MG63 (cell line): ENCODE measurements at regions not wholly inside any gene's neighbourhood (a gene's known extent, or its start where the extent isn't known, plus 50 kb on each side); places are given as distances from the start of the nearest gene placed in this dataset.
A peak's percentile ranks its signal among the peaks of the same experiment; 100 is the strongest.

Experiments used
- DNase-seq: peaks from one replicate; pipeline ENCODE4 v3.0.0-alpha.2; 2020
- H3K27me3 ChIP-seq: fragments of 250-450 bp; sonication (Bioruptor Pico); 2 replicates; pipeline ENCODE4 v1.5.1; 2020; ENCODE audit warnings: mild to moderate bottlenecking, moderate library complexity
- H3K36me3 ChIP-seq: fragments of 250-450 bp; sonication (Bioruptor Pico); 2 replicates; pipeline ENCODE4 v1.5.1; 2020; ENCODE audit warnings: mild to moderate bottlenecking, moderate library complexity
- H3K4me3 ChIP-seq: fragments of 250-450 bp; sonication (Bioruptor Pico); 2 replicates; pipeline ENCODE4 v1.5.1; 2020; ENCODE audit warnings: mild to moderate bottlenecking, moderate library complexity
- H3K9me3 ChIP-seq: fragments of 250-450 bp; sonication (Bioruptor Pico); 2 replicates; pipeline ENCODE4 v1.5.1; 2020; ENCODE audit warnings: mild to moderate bottlenecking, moderate library complexity

DNA sequence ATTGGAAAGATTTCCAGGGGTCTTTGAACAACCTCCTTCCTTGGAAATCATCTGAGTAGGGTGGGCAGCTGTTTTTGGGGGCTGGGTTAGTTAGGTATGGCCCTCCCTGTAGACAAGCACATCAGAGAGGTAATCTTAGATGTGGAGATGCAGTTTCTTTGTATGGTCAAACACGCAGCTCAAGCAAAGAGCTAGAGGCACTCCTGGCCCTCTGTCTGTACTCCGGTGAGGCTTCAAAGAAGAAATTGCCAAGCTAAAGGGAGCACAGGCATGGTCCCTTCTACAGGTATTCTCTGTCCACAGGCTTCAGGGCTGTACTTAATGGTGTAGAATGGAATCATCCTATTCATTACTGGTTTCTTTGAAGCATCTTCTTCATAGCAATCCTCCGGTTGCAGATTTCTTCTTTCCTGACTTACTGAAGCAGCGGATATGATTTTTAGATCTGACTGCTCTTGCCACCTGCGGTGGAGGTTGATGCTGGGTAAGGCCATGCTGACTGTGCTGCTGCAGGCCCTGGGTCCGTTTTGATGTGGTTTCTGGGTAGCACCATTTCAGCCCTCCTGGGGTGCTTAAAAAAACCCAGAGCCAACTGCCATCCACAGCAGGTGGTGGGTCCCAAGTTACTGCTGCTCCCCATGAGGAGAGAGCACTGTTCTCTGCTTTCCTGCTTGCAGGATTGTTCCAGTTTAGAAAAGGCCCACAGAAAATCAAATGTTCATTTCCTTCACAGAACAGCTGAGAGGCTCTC is 318.9 kb upstream of the GATB start:
- no peaks in the 10 kb centered on the region for H3K36me3 ChIP-seq
- no peaks in the 10 kb centered on the region for H3K27me3 ChIP-seq
- no peaks in the 10 kb centered on the region for H3K9me3 ChIP-seq
- H3K4me3 ChIP-seq: no peak overlapping the region
- DNase-seq: no peak

- Histone ChIP-seq H3K4me3 (no peak overlapping the region), H3K9me3 (no peaks in the 10 kb centered on the region), H3K36me3 (no peaks in the 10 kb centered on the region), H3K27me3 (no peaks in the 10 kb centered on the region)
- DNase-seq: no peak
Observed at GRCh38 chr4:152079079-152079478, 318.3 kb upstream of the GATB start.

DNA sequence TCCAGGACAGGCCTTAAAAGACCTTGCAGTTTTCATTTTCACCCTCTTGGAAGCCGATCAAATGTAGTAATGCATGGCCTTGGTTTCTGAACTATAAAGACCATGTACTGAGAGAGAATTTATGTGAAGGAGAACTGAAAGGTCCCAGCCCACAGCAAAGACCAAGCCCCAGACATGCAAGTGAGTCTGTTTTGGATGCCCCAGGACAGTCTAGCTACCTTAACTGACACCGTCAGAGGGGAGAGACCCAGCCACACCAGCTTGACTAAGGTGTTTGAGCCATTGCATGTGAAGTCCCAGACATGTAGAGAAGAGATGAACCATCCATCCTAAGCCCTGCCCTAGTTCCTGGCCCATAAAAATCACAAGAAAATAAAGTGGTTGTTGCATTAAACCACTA is 316.8 kb upstream of the GATB start:
- no peaks in the 10 kb centered on the region for H3K9me3 ChIP-seq
- H3K27me3 ChIP-seq: no peaks in the 10 kb centered on the region
- no peak for DNase-seq

GRCh38 chr4:152075253-152075928 is 314.6 kb upstream of the GATB start:
- DNase-seq: no peak
- Histone ChIP-seq H3K36me3 (no peaks in the 10 kb centered on the region), H3K4me3 (no peak overlapping the region)

More for the DNA sequence above, 316.8 kb upstream of the GATB start:
- Histone ChIP-seq H3K36me3 (no peaks in the 10 kb centered on the region), H3K4me3 (no peak overlapping the region)

GRCh38 chr4:152074573-152074972 is 313.8 kb upstream of the GATB start:
- Histone ChIP-seq H3K36me3 (no peaks in the 10 kb centered on the region), H3K27me3 (no peaks in the 10 kb centered on the region), H3K4me3 (no peak overlapping the region), H3K9me3 (no peaks in the 10 kb centered on the region)
- no peak for DNase-seq

More at GRCh38 chr4:152075253-152075928, 314.6 kb upstream of the GATB start:
- no peaks in the 10 kb centered on the region for H3K27me3 ChIP-seq
- H3K9me3 ChIP-seq: no peaks in the 10 kb centered on the region

GRCh38 chr4:152074088-152074437 is 313.3 kb upstream of the GATB start:
- Histone ChIP-seq H3K27me3 (no peaks in the 10 kb centered on the region), H3K36me3 (no peaks in the 10 kb centered on the region), H3K4me3 (no peak overlapping the region), H3K9me3 (no peaks in the 10 kb centered on the region)
- DNase-seq: no peak

DNA sequence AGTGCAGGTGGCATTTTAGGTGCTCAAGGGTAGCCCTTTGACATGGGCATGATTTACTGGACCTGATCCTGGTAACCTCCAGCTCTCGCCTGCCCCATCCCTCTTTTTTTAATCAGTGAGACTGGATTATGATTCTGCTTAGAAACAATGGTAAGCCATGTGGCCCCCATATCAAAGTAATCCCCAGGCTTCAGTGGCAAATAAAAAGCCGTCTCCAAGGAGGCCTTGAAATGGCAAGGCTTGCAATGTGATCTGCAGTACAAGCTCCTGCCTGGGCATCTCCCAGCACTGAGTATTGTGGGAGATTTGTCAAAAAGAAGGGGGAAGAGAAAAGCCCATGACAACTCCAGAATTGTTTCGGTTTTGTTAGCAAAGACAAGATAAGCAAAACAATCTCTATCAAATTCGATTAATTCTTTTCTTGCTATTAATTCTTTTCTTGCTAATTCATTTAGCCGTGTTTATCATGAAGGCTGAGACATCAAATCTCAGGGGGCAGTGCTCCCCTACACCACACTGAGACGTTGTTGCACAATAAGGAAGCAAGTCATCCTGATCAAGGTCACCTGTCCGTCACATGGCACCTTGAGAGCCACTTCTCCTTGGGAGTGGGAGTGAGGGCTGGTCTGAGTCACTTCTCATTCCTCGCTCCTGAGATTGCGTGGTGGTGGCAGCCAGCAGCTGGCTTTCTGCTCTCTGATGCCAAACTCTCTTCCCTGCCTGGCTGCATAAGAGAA is 312.7 kb upstream of the GATB start:
- H3K27me3 ChIP-seq: no peaks in the 10 kb centered on the region
- H3K9me3 ChIP-seq: no peaks in the 10 kb centered on the region
- H3K4me3 ChIP-seq: no peak overlapping the region
- H3K36me3 ChIP-seq: no peaks in the 10 kb centered on the region
- peak; percentile 2 for DNase-seq

- H3K9me3 ChIP-seq: no peaks in the 10 kb centered on the region
- H3K36me3 ChIP-seq: no peaks in the 10 kb centered on the region
- no peaks in the 10 kb centered on the region for H3K27me3 ChIP-seq
- no peak for DNase-seq
- H3K4me3 ChIP-seq: no peak overlapping the region
Observed at GRCh38 chr4:152072906-152073305, 312.1 kb upstream of the GATB start.

GRCh38 chr4:152072001-152072485 is 311.2 kb upstream of the GATB start:
- H3K27me3 ChIP-seq: no peaks in the 10 kb centered on the region
- H3K9me3 ChIP-seq: no peaks in the 10 kb centered on the region
- H3K4me3 ChIP-seq: no peak overlapping the region
- no peaks in the 10 kb centered on the region for H3K36me3 ChIP-seq
- no peak for DNase-seq

GRCh38 chr4:152070854-152071253 is 310.0 kb upstream of the GATB start:
- DNase-seq: no peak
- Histone ChIP-seq H3K9me3 (no peaks in the 10 kb centered on the region), H3K4me3 (no peak overlapping the region), H3K36me3 (no peaks in the 10 kb centered on the region), H3K27me3 (no peaks in the 10 kb centered on the region)

DNA sequence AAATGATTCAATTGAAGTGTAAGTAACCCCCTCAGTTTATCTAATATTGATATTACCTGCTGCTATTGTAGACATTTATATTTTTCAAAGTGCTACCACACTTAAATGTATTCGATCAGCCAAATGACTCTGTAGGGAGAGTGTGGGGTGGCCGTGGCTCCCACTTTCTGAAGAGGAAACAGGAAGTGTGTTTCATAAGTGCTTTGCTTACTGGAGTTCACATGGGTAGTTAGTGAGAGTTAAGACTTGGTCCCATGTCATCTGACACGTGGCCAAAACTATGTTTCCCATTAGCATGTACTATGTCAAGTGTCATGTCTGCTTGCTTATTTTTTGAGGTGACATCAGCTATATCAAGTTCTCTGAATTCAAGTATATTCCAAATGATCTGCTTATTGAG is 308.1 kb upstream of the GATB start:
- no peak overlapping the region for H3K4me3 ChIP-seq
- DNase-seq: no peak
- H3K9me3 ChIP-seq: no peaks in the 10 kb centered on the region
- no peaks in the 10 kb centered on the region for H3K36me3 ChIP-seq
- no peaks in the 10 kb centered on the region for H3K27me3 ChIP-seq

GRCh38 chr4:152065545-152065944 is 304.7 kb upstream of the GATB start:
- DNase-seq: peak; percentile 9
- H3K36me3 ChIP-seq: no peaks in the 10 kb centered on the region
- H3K4me3 ChIP-seq: no peak overlapping the region
- no peaks in the 10 kb centered on the region for H3K9me3 ChIP-seq
- no peaks in the 10 kb centered on the region for H3K27me3 ChIP-seq

- Histone ChIP-seq H3K27me3 (no peaks in the 10 kb centered on the region), H3K9me3 (no peaks in the 10 kb centered on the region), H3K4me3 (no peak overlapping the region), H3K36me3 (no peaks in the 10 kb centered on the region)
- no peak for DNase-seq
Observed at GRCh38 chr4:152064753-152065152, 303.9 kb upstream of the GATB start.

- DNase-seq: no peak
- Histone ChIP-seq H3K9me3 (no peaks in the 10 kb centered on the region), H3K36me3 (no peaks in the 10 kb centered on the region), H3K4me3 (no peak overlapping the region), H3K27me3 (no peaks in the 10 kb centered on the region)
Observed at GRCh38 chr4:152064282-152064681, 303.5 kb upstream of the GATB start.

- peak; percentile 4 for DNase-seq
- Histone ChIP-seq H3K27me3 (no peaks in the 10 kb centered on the region), H3K9me3 (no peaks in the 10 kb centered on the region), H3K4me3 (no peak overlapping the region), H3K36me3 (no peaks in the 10 kb centered on the region)
Observed at GRCh38 chr4:152063621-152064240, 302.9 kb upstream of the GATB start.

DNA sequence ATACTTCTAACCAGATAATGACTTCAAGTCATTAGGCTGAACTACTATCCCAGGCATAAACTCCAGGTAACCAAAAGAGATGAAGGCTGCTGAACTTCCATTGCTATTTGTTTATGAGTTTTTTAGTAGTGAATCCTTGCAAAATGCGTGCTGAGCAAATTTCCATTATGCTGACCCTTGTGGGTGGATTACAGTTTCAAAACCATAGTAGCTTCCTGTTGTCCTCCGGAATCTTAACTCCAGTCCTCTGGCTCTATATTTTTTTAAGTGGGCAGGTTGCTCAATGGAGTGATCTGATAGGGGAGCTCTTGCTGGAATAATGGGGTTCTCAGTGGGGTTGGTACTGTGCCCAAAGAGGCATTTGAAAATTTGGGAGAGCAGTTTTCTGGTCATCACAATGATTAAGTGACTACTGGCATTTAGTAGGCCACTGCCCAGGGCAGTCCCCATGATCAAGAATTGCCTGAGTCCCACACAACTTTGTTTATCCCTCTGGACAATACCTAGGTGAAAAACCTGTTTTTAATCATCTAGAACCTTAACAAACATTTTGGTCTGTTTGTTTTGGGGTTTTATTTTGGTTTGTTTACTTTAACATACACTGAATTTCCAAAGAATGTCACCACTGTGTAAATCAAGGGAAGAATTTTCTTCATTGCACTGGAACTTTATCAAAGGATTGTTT is 302.3 kb upstream of the GATB start:
- Histone ChIP-seq H3K4me3 (no peak overlapping the region), H3K36me3 (no peaks in the 10 kb centered on the region), H3K9me3 (no peaks in the 10 kb centered on the region), H3K27me3 (no peaks in the 10 kb centered on the region)
- DNase-seq: no peak
